ENCODE measurements at regions not wholly inside any gene's neighbourhood (a gene's known extent, or its start where the extent isn't known, plus 50 kb on each side); places are given as distances from the start of the nearest gene placed in this dataset.

DNA sequence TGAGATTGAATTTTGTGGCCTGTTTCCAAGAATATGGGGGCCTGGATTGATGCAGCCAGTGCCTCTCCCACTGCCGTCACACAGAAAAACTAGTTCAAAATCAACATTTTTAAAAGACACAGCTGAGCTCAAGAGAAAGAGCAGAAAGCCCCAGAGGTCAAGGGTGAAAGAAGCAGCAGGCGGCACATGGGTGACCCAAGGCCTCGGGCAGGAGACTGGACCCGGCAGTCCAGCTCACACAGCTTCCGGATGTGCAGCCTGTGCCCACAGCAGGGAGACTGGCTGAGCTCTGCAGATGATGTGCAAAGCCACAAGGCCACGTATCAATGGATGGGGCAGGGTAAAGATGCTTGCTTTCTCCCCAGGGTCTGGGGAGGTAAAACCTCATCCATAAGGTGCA lies 50.4 kb upstream of the RNF32 start:
- TF ChIP-seq, protein P1, sequence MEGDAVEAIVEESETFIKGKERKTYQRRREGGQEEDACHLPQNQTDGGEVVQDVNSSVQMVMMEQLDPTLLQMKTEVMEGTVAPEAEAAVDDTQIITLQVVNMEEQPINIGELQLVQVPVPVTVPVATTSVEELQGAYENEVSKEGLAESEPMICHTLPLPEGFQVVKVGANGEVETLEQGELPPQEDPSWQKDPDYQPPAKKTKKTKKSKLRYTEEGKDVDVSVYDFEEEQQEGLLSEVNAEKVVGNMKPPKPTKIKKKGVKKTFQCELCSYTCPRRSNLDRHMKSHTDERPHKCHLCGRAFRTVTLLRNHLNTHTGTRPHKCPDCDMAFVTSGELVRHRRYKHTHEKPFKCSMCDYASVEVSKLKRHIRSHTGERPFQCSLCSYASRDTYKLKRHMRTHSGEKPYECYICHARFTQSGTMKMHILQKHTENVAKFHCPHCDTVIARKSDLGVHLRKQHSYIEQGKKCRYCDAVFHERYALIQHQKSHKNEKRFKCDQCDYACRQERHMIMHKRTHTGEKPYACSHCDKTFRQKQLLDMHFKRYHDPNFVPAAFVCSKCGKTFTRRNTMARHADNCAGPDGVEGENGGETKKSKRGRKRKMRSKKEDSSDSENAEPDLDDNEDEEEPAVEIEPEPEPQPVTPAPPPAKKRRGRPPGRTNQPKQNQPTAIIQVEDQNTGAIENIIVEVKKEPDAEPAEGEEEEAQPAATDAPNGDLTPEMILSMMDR (IDR thresholded peaks at IDR 0.05) = no peak

DNA sequence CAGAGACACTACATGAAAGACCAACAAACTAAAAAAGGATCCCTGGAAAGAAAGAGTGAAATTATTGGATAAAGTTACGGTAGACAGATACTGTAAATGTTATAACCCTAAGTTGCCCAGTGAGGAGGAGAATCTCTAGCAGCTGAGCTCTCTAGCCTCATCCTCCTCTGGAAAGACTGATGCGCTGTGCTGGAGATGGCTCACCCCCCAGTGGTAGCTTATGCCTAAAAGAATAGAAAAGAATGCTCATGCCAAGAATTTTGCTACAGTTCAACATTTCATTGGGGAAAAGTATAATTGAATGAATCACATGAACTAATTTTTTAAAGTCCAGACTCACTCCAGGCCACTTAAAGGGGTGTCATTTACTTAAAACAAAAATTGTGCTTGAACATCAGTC lies 50.8 kb upstream of the RNF32 start:
- TF ChIP-seq, protein P1 (IDR thresholded peaks at IDR 0.05) = no peak

DNA sequence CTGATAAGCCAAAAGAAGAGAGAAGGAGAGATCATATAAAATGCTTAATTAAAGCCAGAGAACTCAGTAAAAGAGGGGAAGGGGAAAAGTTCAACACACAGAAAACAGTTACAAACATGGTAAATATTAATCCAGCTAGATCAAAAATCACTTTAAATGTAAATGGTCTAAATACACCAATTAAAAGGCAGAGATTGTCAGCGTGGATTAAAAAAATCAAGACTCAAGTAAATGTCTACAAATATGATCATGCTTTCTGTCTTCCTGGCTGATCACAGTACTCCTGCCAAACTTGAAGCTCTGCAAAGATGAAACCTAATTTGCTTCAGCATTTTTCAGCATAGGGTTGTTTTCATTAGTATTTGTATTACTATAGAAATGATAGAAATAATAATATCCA lies 54.6 kb upstream of the RNF32 start:
- TF ChIP-seq, protein P1 (IDR thresholded peaks at IDR 0.05) = no peak

DNA sequence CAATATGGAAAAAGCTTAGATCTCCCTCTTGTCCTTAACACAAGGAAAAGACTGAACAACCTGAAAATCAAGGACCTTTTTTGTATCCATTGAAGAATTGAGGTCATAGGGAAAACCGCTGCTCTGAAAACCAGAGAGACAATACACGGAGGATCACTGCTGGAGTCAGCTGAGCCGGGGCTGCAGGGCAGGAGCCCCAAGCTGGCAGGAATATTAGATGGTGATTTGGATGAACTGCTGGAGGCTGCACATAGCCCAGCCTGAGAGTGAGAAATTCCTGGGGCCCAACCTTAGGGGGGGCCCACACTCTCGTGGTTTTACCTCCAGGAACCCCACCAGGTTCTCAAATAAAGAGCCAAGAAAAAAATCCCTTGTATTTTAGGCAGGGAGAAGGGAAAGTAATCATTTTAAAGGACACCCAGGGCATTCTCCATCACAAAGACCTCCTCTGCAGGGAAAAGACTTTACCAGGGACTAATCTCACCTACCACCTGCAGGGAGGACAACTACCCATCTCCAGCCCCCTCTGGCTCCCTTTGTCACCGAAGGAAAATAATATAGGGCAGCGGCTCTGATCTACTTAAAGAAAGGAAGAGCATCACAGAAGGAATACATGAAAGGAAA lies 55.4 kb upstream of the RNF32 start:
- TF ChIP-seq, protein P1 (IDR thresholded peaks at IDR 0.05) = no peak

DNA sequence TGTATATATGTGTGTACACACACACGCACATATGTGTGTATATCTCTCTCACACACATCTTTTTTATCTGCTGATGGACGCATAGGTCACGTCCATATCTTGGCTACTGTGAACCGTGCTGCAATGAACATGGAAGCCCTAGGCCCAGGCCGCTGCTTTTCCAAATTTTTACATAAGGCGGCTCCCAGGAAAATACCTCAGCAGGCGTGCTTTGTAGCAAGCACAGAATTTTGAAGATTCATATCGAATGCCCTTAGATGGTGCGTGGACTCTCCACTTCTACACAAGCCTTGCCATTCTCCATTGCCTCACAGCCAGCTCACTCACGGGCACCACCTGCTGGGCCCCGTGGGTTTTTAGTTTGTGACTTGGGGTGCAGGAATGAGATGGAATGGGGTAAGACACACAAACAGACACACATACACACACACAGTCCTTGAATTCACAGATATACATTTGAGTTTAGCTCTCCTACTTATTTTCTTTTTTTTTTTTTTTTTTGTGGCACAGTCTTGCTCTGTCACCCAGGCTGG lies 57.9 kb upstream of the RNF32 start:
- TF ChIP-seq, protein P1 (IDR thresholded peaks at IDR 0.05) = peak; percentile 24; the same call in 1 of the 2 replicates

DNA sequence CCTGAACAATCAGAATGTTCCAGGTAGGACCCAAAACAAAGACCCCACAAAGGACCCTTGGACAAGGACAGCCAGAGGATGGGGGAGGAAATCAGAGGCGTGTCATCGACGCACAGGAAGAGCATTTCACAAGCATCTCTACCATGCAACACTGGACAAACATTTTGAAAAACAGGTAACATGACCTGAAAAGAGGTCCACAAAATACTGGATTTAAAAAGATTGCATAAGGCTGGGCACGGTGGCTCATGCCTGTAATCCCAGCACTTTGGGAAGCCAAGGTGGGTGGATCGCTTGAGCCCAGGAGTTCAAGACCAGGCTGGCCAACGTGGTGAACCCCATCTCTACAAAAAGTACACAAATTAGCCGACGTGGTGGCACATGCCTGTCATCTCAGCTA lies 60.5 kb upstream of the RNF32 start:
- TF ChIP-seq, protein P1 (IDR thresholded peaks at IDR 0.05) = no peak

DNA sequence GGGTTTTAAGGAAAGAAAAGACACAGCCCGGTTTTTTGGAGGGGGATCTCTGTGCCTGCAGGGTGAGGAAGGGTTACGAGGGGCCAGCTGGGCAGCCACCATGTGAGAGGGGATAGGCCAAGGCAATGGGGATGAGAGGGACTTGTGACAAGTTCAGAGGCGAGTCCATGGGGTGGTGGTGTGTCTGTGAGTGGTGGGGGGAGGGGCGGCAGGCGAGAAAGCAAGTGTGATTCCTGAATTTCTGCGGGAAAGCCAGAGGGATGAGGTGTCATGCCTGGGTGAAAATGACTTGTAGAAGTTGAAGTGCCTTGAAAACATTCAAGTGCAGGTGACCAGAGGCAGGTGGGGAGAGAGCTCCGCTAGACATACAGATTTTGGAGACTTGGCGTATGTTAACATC lies 61.0 kb upstream of the RNF32 start:
- TF ChIP-seq, protein P1 (IDR thresholded peaks at IDR 0.05) = no peak
